ENCODE measurements at regions not wholly inside any gene's neighbourhood (a gene's known extent, or its start where the extent isn't known, plus 50 kb on each side); places are given as distances from the start of the nearest gene placed in this dataset.

GRCh38 chr12:40171501-40171900, 53.3 kb upstream of the LRRK2 start:
- no peak for FAIRE-seq
- intact Hi-C loops (cut with micrococcal nuclease; ENCODE audit: unreplicated experiment) (no loop called here), in situ Hi-C loops (cut with HindIII; ENCODE audit: extremely low pct_ligation_motif_present, low pct_unique_long_range_greater_than_20kb) (no loop called here)
- 5% methylated on average over 1 of the region's 1 CpG for WGBS (ENCODE audit: low lambda C conversion rate)
- no peak for TF ChIP-seq ETV6 (CRISPR knock-in tag; conservative IDR thresholded peaks at IDR 0.05)
- no peak for TF ChIP-seq CTCF (CRISPR knock-in tag; IDR thresholded peaks at IDR 0.05)
- no peak for ATAC-seq
- Histone ChIP-seq H3K9me3 (ENCODE audit: low read length) (no peaks in the 10 kb centered on the region), H4K20me1 (ENCODE audit: insufficient read depth, low read length) (no peaks in the 10 kb centered on the region), H3K27ac (ENCODE audit: extremely low read length, insufficient read depth, low read length) (no peak overlapping the region), H3K9ac (ENCODE audit: insufficient read depth, low read depth, low read length) (no peak overlapping the region), H3K4me2 (ENCODE audit: low read depth, low read length) (no peak overlapping the region), H2AFZ (ENCODE audit: low read length) (no peak overlapping the region), H3K4me3 (replicated peaks in 1 of 3; ENCODE audit: insufficient read depth in 1 of 3, low read depth in 2 of 3, low read length in 3 of 3) (no peak overlapping the region), H3K36me3 (replicated peaks in 1 of 2; ENCODE audit: control insufficient read depth in 1 of 2, insufficient read depth in 2 of 2, low read length in 2 of 2) (no peaks in the 10 kb centered on the region), H3K4me1 (ENCODE audit: insufficient read depth, low read length) (no peaks in the 10 kb centered on the region), H3K27me3 (ENCODE audit: control insufficient read depth in 1 of 2, insufficient read depth in 2 of 2, low read length in 2 of 2) (no peaks in the 10 kb centered on the region), H3K79me2 (ENCODE audit: insufficient read depth, low read length) (no peaks in the 10 kb centered on the region)
- no peak for DNase-seq (ENCODE audit: low spot score)
- CTCF ChIA-PET (ENCODE audit: low intra/inter-chr PET ratio, low total read pairs): no interaction called here
- POLR2A ChIA-PET: no interaction called here
- BruUV-seq (replicated peaks): no TSS peak

GRCh38 chr12:40171066-40171465, 53.7 kb upstream of the LRRK2 start:
- no peak overlapping the region for H3K4me3 ChIP-seq (replicated peaks in 1 of 3; ENCODE audit: insufficient read depth in 1 of 3, low read depth in 2 of 3, low read length in 3 of 3)
- no TSS peak for BruUV-seq (replicated peaks)
- no peak overlapping the region for H3K4me2 ChIP-seq (ENCODE audit: low read depth, low read length)
- no peaks in the 10 kb centered on the region for H3K36me3 ChIP-seq (replicated peaks in 1 of 2; ENCODE audit: control insufficient read depth in 1 of 2, insufficient read depth in 2 of 2, low read length in 2 of 2)
- H3K9ac ChIP-seq (ENCODE audit: insufficient read depth, low read depth, low read length): no peak overlapping the region
- H3K9me3 ChIP-seq (ENCODE audit: low read length): no peaks in the 10 kb centered on the region
- no peaks in the 10 kb centered on the region for H3K27me3 ChIP-seq (ENCODE audit: control insufficient read depth in 1 of 2, insufficient read depth in 2 of 2, low read length in 2 of 2)
- H4K20me1 ChIP-seq (ENCODE audit: insufficient read depth, low read length): no peaks in the 10 kb centered on the region
- no peak overlapping the region for H3K27ac ChIP-seq (ENCODE audit: extremely low read length, insufficient read depth, low read length)
- no peak for DNase-seq (ENCODE audit: low spot score)
- 2% methylated on average over 1 of the region's 1 CpG for WGBS (ENCODE audit: low lambda C conversion rate)
- no peak for ATAC-seq
- no peak for FAIRE-seq
- in situ Hi-C loops (cut with HindIII; ENCODE audit: extremely low pct_ligation_motif_present, low pct_unique_long_range_greater_than_20kb) (no loop called here), intact Hi-C loops (cut with micrococcal nuclease; ENCODE audit: unreplicated experiment) (no loop called here)
- no peaks in the 10 kb centered on the region for H3K4me1 ChIP-seq (ENCODE audit: insufficient read depth, low read length)
- ChIA-PET CTCF (ENCODE audit: low intra/inter-chr PET ratio, low total read pairs) (no interaction called here), POLR2A (no interaction called here)
- no peak overlapping the region for H2AFZ ChIP-seq (ENCODE audit: low read length)
- H3K79me2 ChIP-seq (ENCODE audit: insufficient read depth, low read length): no peaks in the 10 kb centered on the region
- TF ChIP-seq HOXA3 (CRISPR knock-in tag; IDR thresholded peaks at IDR 0.05): no peak
- no peak for TF ChIP-seq PAF1 (CRISPR knock-in tag; IDR thresholded peaks at IDR 0.05)
- no peak for TF ChIP-seq NAIF1 (CRISPR knock-in tag; IDR thresholded peaks at IDR 0.05; ENCODE audit: borderline replicate concordance)
- no peak for TF ChIP-seq ZNF382 (CRISPR knock-in tag; IDR thresholded peaks at IDR 0.05; ENCODE audit: borderline replicate concordance)
- TF ChIP-seq CAMTA2 (CRISPR knock-in tag; IDR thresholded peaks at IDR 0.05; ENCODE audit: borderline replicate concordance): no peak
- no peak for TF ChIP-seq SAFB2 (CRISPR knock-in tag; IDR thresholded peaks at IDR 0.05; ENCODE audit: borderline replicate concordance, low read depth)
- no peak for TF ChIP-seq ELF1 (CRISPR knock-in tag; IDR thresholded peaks at IDR 0.05)
- TF ChIP-seq ZNF281 (CRISPR knock-in tag; IDR thresholded peaks at IDR 0.05; ENCODE audit: borderline replicate concordance): no peak
- no peak for TF ChIP-seq FOXO1 (CRISPR knock-in tag; IDR thresholded peaks at IDR 0.05)
- no peak for TF ChIP-seq FOXA3 (CRISPR knock-in tag; IDR thresholded peaks at IDR 0.05)
- no peak for TF ChIP-seq HHEX (CRISPR knock-in tag; IDR thresholded peaks at IDR 0.05)
- TF ChIP-seq ZNF570 (CRISPR knock-in tag; IDR thresholded peaks at IDR 0.05; ENCODE audit: borderline replicate concordance): no peak
- no peak for TF ChIP-seq ZNF841 (CRISPR knock-in tag; IDR thresholded peaks at IDR 0.05; ENCODE audit: borderline replicate concordance)
- TF ChIP-seq ZBTB42 (CRISPR knock-in tag; IDR thresholded peaks at IDR 0.05): no peak
- no peak for TF ChIP-seq ZFAT (CRISPR knock-in tag; conservative IDR thresholded peaks at IDR 0.05)

All from HepG2 (cell line).